ENCODE measurements at regions not wholly inside any gene's neighbourhood (a gene's known extent, or its start where the extent isn't known, plus 50 kb on each side); places are given as distances from the start of the nearest gene placed in this dataset.

DNA sequence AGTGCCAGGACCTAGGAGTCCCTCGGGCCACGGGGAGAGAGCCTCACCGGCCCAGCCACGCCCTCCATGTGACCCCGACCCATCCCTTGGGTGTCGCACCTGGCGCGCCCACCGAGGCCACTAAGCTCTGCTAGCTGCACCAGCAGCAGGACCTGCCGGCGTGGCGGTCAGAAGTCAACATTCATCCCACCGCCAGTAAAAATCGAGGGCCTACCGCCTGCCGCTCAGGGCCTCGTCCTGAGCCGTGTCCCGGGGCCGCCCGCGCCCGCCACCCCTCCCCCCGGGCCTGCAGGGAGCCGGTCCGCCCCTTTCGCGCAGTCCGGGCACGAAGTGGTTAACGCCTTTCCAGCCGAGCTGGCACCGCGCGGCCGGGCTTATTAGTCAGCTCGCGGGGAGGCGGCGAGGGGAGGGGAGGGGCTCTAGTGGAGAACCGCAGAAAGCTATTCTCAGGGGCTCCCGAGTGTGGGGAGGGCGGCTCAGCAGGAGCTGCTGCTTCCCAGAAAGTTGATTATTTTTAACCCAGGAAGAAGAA, 124.4 kb downstream of the C9orf50 start:
- TF ChIP-seq POLR2A (IDR thresholded peaks at IDR 0.05; ENCODE audit: borderline replicate concordance, extremely low read depth, insufficient read depth, insufficient read length) = no peak
- TF ChIP-seq EZH2 (IDR thresholded peaks at IDR 0.05) = no peak
- TF ChIP-seq EGR1 (IDR thresholded peaks at IDR 0.05; ENCODE audit: low read depth) = no peak
- TF ChIP-seq, protein P1, sequence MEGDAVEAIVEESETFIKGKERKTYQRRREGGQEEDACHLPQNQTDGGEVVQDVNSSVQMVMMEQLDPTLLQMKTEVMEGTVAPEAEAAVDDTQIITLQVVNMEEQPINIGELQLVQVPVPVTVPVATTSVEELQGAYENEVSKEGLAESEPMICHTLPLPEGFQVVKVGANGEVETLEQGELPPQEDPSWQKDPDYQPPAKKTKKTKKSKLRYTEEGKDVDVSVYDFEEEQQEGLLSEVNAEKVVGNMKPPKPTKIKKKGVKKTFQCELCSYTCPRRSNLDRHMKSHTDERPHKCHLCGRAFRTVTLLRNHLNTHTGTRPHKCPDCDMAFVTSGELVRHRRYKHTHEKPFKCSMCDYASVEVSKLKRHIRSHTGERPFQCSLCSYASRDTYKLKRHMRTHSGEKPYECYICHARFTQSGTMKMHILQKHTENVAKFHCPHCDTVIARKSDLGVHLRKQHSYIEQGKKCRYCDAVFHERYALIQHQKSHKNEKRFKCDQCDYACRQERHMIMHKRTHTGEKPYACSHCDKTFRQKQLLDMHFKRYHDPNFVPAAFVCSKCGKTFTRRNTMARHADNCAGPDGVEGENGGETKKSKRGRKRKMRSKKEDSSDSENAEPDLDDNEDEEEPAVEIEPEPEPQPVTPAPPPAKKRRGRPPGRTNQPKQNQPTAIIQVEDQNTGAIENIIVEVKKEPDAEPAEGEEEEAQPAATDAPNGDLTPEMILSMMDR (IDR thresholded peaks at IDR 0.05 in 2 of 3, conservative IDR thresholded peaks at IDR 0.05 in 1 of 3; ENCODE audit: borderline replicate concordance in 1 of 3, insufficient read depth in 1 of 3, low read depth in 2 of 3, low read length in 2 of 3) = no peak
- no peak for TF ChIP-seq MAX (IDR thresholded peaks at IDR 0.05)
